ENCODE measurements at regions not wholly inside any gene's neighbourhood (a gene's known extent, or its start where the extent isn't known, plus 50 kb on each side); places are given as distances from the start of the nearest gene placed in this dataset.

GRCh38 chr18:42339372-42339771 is 384.3 kb downstream of the PIK3C3 start:
- TF ChIP-seq CTCF (IDR thresholded peaks at IDR 0.05; ENCODE audit: low read depth, low read length), result no peak
- no peak overlapping the region for H3K4me3 ChIP-seq (ENCODE audit: low read depth, low read length)
- in situ Hi-C loops (cut with HindIII; ENCODE audit: low sequenced_read_pairs), result no loop called here
- DNase-seq (ENCODE audit: low read depth, low spot score), result peak; percentile 3

- in situ Hi-C loops (cut with HindIII; ENCODE audit: low sequenced_read_pairs), result no loop called here
- H3K4me3 ChIP-seq (ENCODE audit: low read depth, low read length), result no peak overlapping the region
- DNase-seq (ENCODE audit: low read depth, low spot score), result no peak
- no peak for TF ChIP-seq CTCF (IDR thresholded peaks at IDR 0.05; ENCODE audit: low read depth, low read length)
Observed at GRCh38 chr18:42340423-42341009, 385.5 kb downstream of the PIK3C3 start.

- DNase-seq (ENCODE audit: low read depth, low spot score), result no peak
- H3K4me3 ChIP-seq (ENCODE audit: low read depth, low read length), result no peak overlapping the region
- in situ Hi-C loops (cut with HindIII; ENCODE audit: low sequenced_read_pairs), result no loop called here
- no peak for TF ChIP-seq CTCF (IDR thresholded peaks at IDR 0.05; ENCODE audit: low read depth, low read length)
Observed at GRCh38 chr18:42341423-42341822, 386.4 kb downstream of the PIK3C3 start.

GRCh38 chr18:42348722-42349121 is 393.7 kb downstream of the PIK3C3 start:
- H3K4me3 ChIP-seq (ENCODE audit: low read depth, low read length), result no peak overlapping the region
- no peak for TF ChIP-seq CTCF (IDR thresholded peaks at IDR 0.05; ENCODE audit: low read depth, low read length)
- no peak for DNase-seq (ENCODE audit: low read depth, low spot score)
- in situ Hi-C loops (cut with HindIII; ENCODE audit: low sequenced_read_pairs), result no loop called here

- no peak for TF ChIP-seq CTCF (IDR thresholded peaks at IDR 0.05; ENCODE audit: low read depth, low read length)
- in situ Hi-C loops (cut with HindIII; ENCODE audit: low sequenced_read_pairs), result no loop called here
- H3K4me3 ChIP-seq (ENCODE audit: low read depth, low read length), result no peak overlapping the region
- no peak for DNase-seq (ENCODE audit: low read depth, low spot score)
Observed at GRCh38 chr18:42351455-42351854, 396.4 kb downstream of the PIK3C3 start.

GRCh38 chr18:42360716-42361115 is 405.7 kb downstream of the PIK3C3 start:
- in situ Hi-C loops (cut with HindIII; ENCODE audit: low sequenced_read_pairs), result no loop called here
- TF ChIP-seq CTCF (IDR thresholded peaks at IDR 0.05; ENCODE audit: low read depth, low read length), result no peak

More at GRCh38 chr18:42360716-42361115, 405.7 kb downstream of the PIK3C3 start:
- H3K4me3 ChIP-seq (ENCODE audit: low read depth, low read length), result no peak overlapping the region
- DNase-seq (ENCODE audit: low read depth, low spot score), result no peak

Data from astrocyte of the spinal cord (primary cell).